C4-2B (cell line): ENCODE measurements at regions not wholly inside any gene's neighbourhood (a gene's known extent, or its start where the extent isn't known, plus 50 kb on each side); places are given as distances from the start of the nearest gene placed in this dataset.

Experiments used
- CTCF ChIP-seq: fragments of 450-650 bp; conservative IDR thresholded peaks from 2 replicates; pipeline ENCODE4 v1.5.1; 2017; ENCODE audit warnings: mild to moderate bottlenecking
- ZFX ChIP-seq: fragments of 450-650 bp; IDR thresholded peaks from 2 replicates; pipeline ENCODE4 v1.6.1; 2017

- TF ChIP-seq CTCF (no peak), ZFX (no peak)
These were observed 794.5 kb upstream of the CDH9 start for GRCh38 chr5:27832886-27833285.
